ENCODE measurements at regions not wholly inside any gene's neighbourhood (a gene's known extent, or its start where the extent isn't known, plus 50 kb on each side); places are given as distances from the start of the nearest gene placed in this dataset.

DNA sequence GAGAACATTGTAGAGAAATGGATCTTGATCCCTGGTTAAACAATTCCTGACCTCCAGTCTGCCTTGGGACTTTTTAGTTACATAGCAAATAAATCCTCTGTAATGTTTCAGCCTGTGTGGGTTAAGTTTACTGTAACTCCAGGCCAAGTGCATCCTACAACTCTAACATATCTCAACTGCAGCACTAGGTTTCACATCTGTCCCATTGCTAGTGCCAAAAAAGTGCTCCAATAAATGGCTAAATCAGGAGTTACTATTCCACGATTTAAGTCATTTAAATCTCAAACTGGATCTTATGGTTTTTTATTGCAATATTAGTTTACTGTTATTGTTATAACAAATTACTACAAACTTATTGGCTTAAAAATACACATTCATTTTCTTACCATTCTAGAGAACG, 479.6 kb downstream of the GPAM start:
- TF ChIP-seq POLR2A (IDR thresholded peaks at IDR 0.05), result no peak
- TF ChIP-seq CTCF (IDR thresholded peaks at IDR 0.05 in 8 of 11, conservative IDR thresholded peaks at IDR 0.05 in 3 of 11), result no peak
- no peak for TF ChIP-seq POLR2AphosphoS5 (IDR thresholded peaks at IDR 0.05)

Data from spleen (tissue), 7 donors.